Breast epithelium (tissue), 4 donors: ENCODE measurements at regions not wholly inside any gene's neighbourhood (a gene's known extent, or its start where the extent isn't known, plus 50 kb on each side); places are given as distances from the start of the nearest gene placed in this dataset.

Experiments
- DNase-seq, 2 donors: peaks; one replicate each; pipeline ENCODE4 v3.0.0-alpha.2; 2019; ENCODE audit warnings: low spot score in 2 of 2
- H3K27ac ChIP-seq, 2 donors: fragments of 200-600 bp; sonication (generic) in 1 of 2; one replicate each; pipeline ENCODE4 v1.5.1; 2016 to 2019; ENCODE audit warnings: mild to moderate bottlenecking in 1 of 2
- H3K27me3 ChIP-seq, 2 donors: fragments of 200-600 bp; sonication (generic) in 1 of 2; one replicate each; pipeline versions ENCODE4 v1.5.1 to v1.6.0; 2017 to 2019; ENCODE audit warnings: control low read depth in 1 of 2, mild to moderate bottlenecking in 1 of 2
- H3K36me3 ChIP-seq: fragments of 200-600 bp; one replicate; pipeline ENCODE4 v1.5.1; 2019
- H3K4me1 ChIP-seq, 2 donors: fragments of 200-600 bp; sonication (generic); one replicate each; pipeline ENCODE4 v1.5.1; 2016 to 2019; ENCODE audit warnings: control low read depth in 1 of 2
- H3K4me3 ChIP-seq, 3 donors: fragments of 200-600 bp; sonication (generic); 1 replicate in 2 of 3; 2 replicates in 1 of 3; pipeline ENCODE4 v1.5.1; 2016 to 2019; ENCODE audit warnings: mild to moderate bottlenecking in 3 of 3, moderate library complexity in 2 of 3
- H3K9me3 ChIP-seq, 2 donors: fragments of 200-600 bp; sonication (generic) in 1 of 2; one replicate each; pipeline ENCODE4 v1.5.1; 2016 to 2019; ENCODE audit warnings: control low read depth in 1 of 2
- POLR2A ChIP-seq: fragments of 450-650 bp; IDR thresholded peaks from one replicate; pipeline ENCODE4 v1.6.1; 2016; ENCODE audit warnings: antibody characterized with exemption, mild to moderate bottlenecking, moderate library complexity
- POLR2AphosphoS5 ChIP-seq, 3 donors: sonication (generic); formaldehyde crosslinking; IDR thresholded peaks; one replicate each; pipeline ENCODE4 v1.6.1; 2017; ENCODE audit warnings: antibody characterized with exemption in 3 of 3
- intact Hi-C: fragments of 100-400 bp; cut with DNase I; formaldehyde crosslinking; loops from one replicate; pipeline ENCODE4 v1.15.1; 2023; ENCODE audit warnings: low total_unique reads
- TF ChIP-seq, protein P1 (sequence below), 3 donors: fragments of 450-650 bp; IDR thresholded peaks; one replicate each; pipeline ENCODE4 v1.5.1; 2016 to 2017; ENCODE audit warnings: antibody characterized with exemption in 3 of 3, mild to moderate bottlenecking in 3 of 3, moderate library complexity in 3 of 3

DNA sequence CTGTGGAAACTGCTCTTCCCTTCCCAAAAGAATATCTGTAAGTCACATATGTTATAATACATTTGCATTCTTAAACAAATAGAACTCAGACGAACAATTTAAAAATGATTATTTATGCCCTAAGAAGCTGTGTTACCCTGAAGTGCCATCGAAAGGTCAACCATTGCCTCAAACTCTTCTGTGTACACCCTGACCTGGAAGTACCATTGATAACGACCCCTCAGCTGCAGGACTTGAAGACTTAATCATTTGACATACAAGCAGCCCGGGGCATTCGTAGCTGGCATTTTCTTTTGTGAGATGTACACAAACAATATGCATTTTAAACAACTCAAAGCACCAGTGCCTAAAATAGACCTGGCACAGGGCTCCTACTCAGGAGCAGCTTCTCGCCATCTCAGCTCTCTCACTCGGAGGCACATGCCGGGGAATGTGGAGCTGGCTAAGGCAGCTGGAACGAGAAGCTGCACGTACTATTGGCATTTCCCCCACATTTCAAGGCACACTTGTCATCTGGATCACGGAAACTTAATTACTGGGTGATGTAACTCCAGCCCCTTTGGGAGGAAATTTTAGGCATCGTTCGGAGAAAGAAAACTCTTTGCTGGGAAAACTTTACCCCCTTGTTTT is 170.0 kb upstream of the GALNT5 start:
- DNase-seq, result no peak
- TF ChIP-seq, protein P1, sequence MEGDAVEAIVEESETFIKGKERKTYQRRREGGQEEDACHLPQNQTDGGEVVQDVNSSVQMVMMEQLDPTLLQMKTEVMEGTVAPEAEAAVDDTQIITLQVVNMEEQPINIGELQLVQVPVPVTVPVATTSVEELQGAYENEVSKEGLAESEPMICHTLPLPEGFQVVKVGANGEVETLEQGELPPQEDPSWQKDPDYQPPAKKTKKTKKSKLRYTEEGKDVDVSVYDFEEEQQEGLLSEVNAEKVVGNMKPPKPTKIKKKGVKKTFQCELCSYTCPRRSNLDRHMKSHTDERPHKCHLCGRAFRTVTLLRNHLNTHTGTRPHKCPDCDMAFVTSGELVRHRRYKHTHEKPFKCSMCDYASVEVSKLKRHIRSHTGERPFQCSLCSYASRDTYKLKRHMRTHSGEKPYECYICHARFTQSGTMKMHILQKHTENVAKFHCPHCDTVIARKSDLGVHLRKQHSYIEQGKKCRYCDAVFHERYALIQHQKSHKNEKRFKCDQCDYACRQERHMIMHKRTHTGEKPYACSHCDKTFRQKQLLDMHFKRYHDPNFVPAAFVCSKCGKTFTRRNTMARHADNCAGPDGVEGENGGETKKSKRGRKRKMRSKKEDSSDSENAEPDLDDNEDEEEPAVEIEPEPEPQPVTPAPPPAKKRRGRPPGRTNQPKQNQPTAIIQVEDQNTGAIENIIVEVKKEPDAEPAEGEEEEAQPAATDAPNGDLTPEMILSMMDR (IDR thresholded peaks at IDR 0.05), result no peak
- TF ChIP-seq POLR2AphosphoS5 (IDR thresholded peaks at IDR 0.05), result peak in 1 of 3 donors; percentile 46
- H3K27ac ChIP-seq, result no peak overlapping the region
- H3K36me3 ChIP-seq, result no peaks in the 10 kb centered on the region
- no peaks in the 10 kb centered on the region for H3K27me3 ChIP-seq
- no peaks in the 10 kb centered on the region for H3K9me3 ChIP-seq
- intact Hi-C loops, result no loop called here
- no peak overlapping the region for H3K4me3 ChIP-seq
- H3K4me1 ChIP-seq, result no peaks in the 10 kb centered on the region

DNA sequence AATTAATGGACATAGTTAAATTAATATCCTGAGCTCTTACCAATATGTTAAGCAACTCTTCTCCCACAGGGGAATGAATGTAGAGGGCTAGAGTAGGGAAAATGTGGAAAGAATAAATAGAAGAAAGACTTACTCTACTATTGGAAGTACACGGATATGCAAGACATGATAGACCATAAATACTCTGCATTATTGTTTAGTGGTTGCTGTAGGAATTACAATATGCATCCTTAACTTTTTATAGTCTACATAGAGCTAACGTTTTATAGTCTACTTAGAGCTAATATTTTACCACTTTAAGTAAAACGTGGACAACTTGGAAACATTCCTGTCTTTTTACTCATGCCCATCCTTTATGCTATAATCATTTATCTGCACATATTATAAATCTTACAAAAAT is 163.8 kb upstream of the GALNT5 start:
- Histone ChIP-seq H3K4me3 (no peak overlapping the region), H3K9me3 (no peaks in the 10 kb centered on the region), H3K27ac (no peak overlapping the region), H3K4me1 (no peaks in the 10 kb centered on the region), H3K36me3 (no peaks in the 10 kb centered on the region), H3K27me3 (no peaks in the 10 kb centered on the region)
- no peak for TF ChIP-seq POLR2A
- DNase-seq, result no peak
- intact Hi-C loops, result no loop called here

DNA sequence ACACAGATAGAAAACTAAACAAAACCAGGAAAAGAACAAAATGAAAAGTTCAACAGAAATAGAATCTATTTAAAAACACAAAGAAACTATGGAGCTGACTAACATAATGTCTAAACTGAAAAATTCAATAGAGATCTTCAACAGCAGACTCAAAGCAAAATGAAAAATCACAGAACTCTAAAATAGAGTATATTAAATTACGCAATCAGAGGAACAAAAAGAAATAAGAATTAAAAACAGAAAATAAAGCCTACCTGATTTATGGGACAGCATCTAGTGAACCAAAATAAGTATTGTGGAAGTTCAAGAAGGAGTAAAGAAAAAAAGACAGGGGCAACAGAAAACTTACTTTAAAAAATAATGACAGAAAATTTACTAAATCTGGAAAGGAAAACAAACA is 152.1 kb upstream of the GALNT5 start:
- H3K4me1 ChIP-seq, result no peaks in the 10 kb centered on the region
- no peaks in the 10 kb centered on the region for H3K36me3 ChIP-seq
- no peak overlapping the region for H3K27ac ChIP-seq
- TF ChIP-seq, protein P1 (IDR thresholded peaks at IDR 0.05), result no peak
- no peak for TF ChIP-seq POLR2AphosphoS5 (IDR thresholded peaks at IDR 0.05)
- no peak for TF ChIP-seq POLR2A
- no peaks in the 10 kb centered on the region for H3K27me3 ChIP-seq
- intact Hi-C loops, result no loop called here
- no peak overlapping the region for H3K4me3 ChIP-seq
- no peak for DNase-seq
- H3K9me3 ChIP-seq, result peaks cover 9 to 19% of the 10 kb centered on the region in 2 donors

DNA sequence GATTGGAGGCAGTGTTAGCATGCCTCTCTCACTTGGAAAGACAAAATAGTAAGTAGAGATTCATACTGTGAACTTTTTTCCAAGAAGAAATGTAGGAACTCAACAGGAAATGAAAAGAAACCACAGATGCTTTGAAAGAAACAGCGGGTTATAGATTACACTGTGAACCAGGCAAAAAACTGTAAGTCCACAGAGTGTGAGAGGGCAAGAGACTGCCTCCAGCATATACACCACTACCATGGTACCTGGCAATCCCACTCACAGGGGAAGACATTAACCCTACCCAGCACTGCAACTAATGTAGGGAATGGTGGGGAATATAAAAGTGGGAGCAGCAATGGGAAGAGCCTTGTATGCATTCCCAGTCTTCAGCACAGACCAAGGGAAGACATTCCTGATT is 150.6 kb upstream of the GALNT5 start:
- H3K4me1 ChIP-seq, result no peaks in the 10 kb centered on the region
- TF ChIP-seq POLR2AphosphoS5 (IDR thresholded peaks at IDR 0.05) (no peak), POLR2A (no peak)
- TF ChIP-seq, protein P1 (IDR thresholded peaks at IDR 0.05), result no peak
- DNase-seq, result no peak
- H3K9me3 ChIP-seq, result peaks cover 9 to 24% of the 10 kb centered on the region in 2 donors
- H3K36me3 ChIP-seq, result no peaks in the 10 kb centered on the region
- H3K27me3 ChIP-seq, result no peaks in the 10 kb centered on the region
- intact Hi-C loops, result no loop called here
- H3K27ac ChIP-seq, result no peak overlapping the region
- no peak overlapping the region for H3K4me3 ChIP-seq

DNA sequence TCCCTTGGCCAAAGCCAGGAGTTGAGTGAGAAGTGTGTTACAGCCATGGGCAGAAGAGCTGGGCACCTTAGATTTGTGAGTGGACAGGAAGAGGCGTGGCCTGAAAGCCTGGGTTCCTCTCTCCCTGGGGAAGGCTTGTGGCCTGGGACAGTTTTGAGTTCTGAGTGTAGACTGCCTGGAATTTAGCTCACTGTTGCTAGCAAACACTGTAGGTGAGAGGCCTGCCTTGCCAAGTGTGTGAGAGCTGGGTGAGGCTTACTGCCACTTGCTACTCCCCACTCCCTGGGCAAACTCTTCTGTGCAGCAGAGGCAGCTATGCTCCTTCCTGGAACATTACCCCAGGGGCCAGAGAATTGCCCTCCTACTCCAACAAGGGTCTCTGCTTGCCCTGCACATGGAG is 150.0 kb upstream of the GALNT5 start:
- H3K9me3 ChIP-seq, result peaks cover 9 to 29% of the 10 kb centered on the region in 2 donors
- intact Hi-C loops, result no loop called here
- H3K4me1 ChIP-seq, result no peaks in the 10 kb centered on the region
- no peak overlapping the region for H3K4me3 ChIP-seq
- no peak overlapping the region for H3K27ac ChIP-seq
- no peak for DNase-seq
- TF ChIP-seq, protein P1 (IDR thresholded peaks at IDR 0.05), result no peak
- TF ChIP-seq POLR2A (no peak), POLR2AphosphoS5 (IDR thresholded peaks at IDR 0.05) (no peak)
- H3K27me3 ChIP-seq, result no peaks in the 10 kb centered on the region
- H3K36me3 ChIP-seq, result no peaks in the 10 kb centered on the region

DNA sequence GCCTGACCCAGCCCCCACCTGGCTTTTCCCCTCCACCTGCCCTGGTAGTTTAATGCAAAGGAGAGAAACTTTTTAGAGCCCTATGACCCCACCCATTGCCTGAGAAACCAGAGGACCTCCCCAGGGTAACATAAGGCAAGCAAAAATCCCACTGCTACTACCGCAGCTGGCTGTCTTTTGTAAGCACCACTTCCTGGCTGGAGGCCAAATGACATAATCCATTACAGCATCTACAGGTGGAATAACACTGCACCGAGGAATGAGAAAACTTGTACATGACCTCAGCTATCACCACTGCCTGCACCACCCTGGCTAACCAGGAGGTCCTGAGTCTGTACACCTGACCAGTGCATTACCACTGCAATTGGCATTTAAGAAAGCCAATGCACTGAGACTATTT is 149.6 kb upstream of the GALNT5 start:
- no peak for DNase-seq
- Histone ChIP-seq H3K36me3 (no peaks in the 10 kb centered on the region), H3K4me1 (no peaks in the 10 kb centered on the region), H3K4me3 (no peak overlapping the region), H3K27ac (no peak overlapping the region), H3K9me3 (peaks cover 9 to 33% of the 10 kb centered on the region in 2 donors), H3K27me3 (no peaks in the 10 kb centered on the region)
- TF ChIP-seq POLR2AphosphoS5 (IDR thresholded peaks at IDR 0.05) (no peak), POLR2A (no peak)
- TF ChIP-seq, protein P1 (IDR thresholded peaks at IDR 0.05), result no peak
- intact Hi-C loops, result no loop called here
